Lung (tissue), 11 donors: ENCODE measurements at regions not wholly inside any gene's neighbourhood (a gene's known extent, or its start where the extent isn't known, plus 50 kb on each side); places are given as distances from the start of the nearest gene placed in this dataset.

Experiments used
- ATAC-seq: fragments of 200-7000 bp; cut with Tn5 transposase; one replicate; pipeline ENCODE4 v1.9.1; 2020; ENCODE audit warnings: moderate number of reproducible peaks; ENCODE audit not compliant: insufficient read depth, low FRiP score
- DNase-seq, 3 donors: peaks; one replicate each; pipeline ENCODE4 v3.0.0-alpha.2; 2013 to 2017
- H3K27ac ChIP-seq, 2 donors: one replicate each; pipeline ENCODE4 v1.5.1; 2013; ENCODE audit warnings: mild to moderate bottlenecking in 2 of 2, moderate library complexity in 2 of 2, control low read depth in 1 of 2, inconsistent platforms in 1 of 2, low read depth in 1 of 2, low read length in 1 of 2
- H3K27me3 ChIP-seq, 3 donors: one replicate each; pipeline ENCODE4 v1.5.1; 2013; ENCODE audit warnings: low read length in 2 of 3; ENCODE audit not compliant: control insufficient read depth in 3 of 3, insufficient read depth in 3 of 3
- H3K36me3 ChIP-seq, 4 donors: one replicate each; pipeline ENCODE4 v1.5.1; 2013; ENCODE audit warnings: low read length in 4 of 4, mild to moderate bottlenecking in 1 of 4, moderate library complexity in 1 of 4; ENCODE audit not compliant: control insufficient read depth in 4 of 4, insufficient read depth in 4 of 4
- H3K4me1 ChIP-seq, 5 donors: one replicate each; pipeline ENCODE4 v1.5.1; 2013; ENCODE audit warnings: low read length in 5 of 5, mild to moderate bottlenecking in 2 of 5, moderate library complexity in 1 of 5; ENCODE audit not compliant: control insufficient read depth in 5 of 5, insufficient read depth in 5 of 5
- H3K4me3 ChIP-seq: one replicate; pipeline ENCODE4 v1.5.1; 2013; ENCODE audit warnings: mild to moderate bottlenecking, control low read depth, moderate library complexity
- H3K9ac ChIP-seq, 2 donors: one replicate each; pipeline ENCODE4 v1.5.1; 2013; ENCODE audit warnings: low read length in 2 of 2, control low read depth in 1 of 2; ENCODE audit not compliant: insufficient read depth in 1 of 2
- H3K9me3 ChIP-seq, 4 donors: one replicate each; pipeline ENCODE4 v1.5.1; 2013; ENCODE audit warnings: low read length in 3 of 4, mild to moderate bottlenecking in 1 of 4, moderate library complexity in 1 of 4; ENCODE audit not compliant: control insufficient read depth in 4 of 4, insufficient read depth in 3 of 4
- WGBS, 2 donors: extraction: QIAGEN DNeasy Blood & Tissue Kit; methylation state at CpG; one replicate each; pipeline ENCODE4 v1.1.7; 2013; 5-methylcytosine and 5-hydroxymethylcytosine counted together
- TF ChIP-seq, protein P1 (sequence below): IDR thresholded peaks from 2 replicates; pipeline ENCODE4 v1.5.1; 2012; ENCODE audit warnings: mild to moderate bottlenecking; ENCODE audit errors: control extremely low read depth, extremely low read depth
- donor health status: control.
- donor health status: control.
- donor health status: Bipolar disorder and iron deficiency.
- donor health status: healthy.
- donor health status: DM: yes; HTN: yes; CAD: no.

DNA sequence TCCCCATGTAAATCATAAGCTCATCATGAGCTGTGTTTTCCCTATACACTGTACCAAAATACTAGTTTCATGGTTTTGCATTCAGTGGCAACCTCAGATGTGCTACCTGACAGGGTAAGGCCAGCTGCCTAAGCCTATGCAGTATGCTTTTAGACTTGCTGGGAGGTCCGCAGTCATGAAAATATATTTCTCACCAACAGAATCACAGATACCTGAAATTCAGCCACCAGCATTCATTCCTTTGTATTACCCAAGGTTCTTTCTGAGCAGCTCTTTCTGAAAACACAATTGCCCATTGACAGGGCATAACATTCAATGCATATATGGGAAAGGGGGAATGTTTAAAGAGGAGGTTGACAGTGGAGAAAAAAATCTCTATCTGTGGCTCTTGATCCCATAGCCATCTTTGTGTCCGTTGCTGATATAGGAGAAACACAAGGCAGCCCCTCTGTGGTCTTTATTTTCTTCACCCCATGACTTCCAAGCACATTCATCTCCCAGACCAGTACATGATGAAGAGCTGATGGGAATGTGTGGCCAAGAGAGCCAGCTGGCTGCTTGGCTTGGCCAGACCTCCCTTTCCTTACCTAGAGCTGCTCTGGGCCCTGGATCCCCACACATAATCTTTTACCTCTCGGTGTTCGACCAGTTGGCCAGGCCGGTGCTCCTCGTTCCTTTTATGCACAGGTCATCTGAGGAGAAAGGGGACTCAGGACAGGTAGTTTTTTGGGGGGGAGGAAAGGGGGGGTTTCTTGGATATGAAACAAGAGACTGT lies 162.9 kb downstream of the KCNA5 start:
- DNase-seq: peak in 1 of 3 donors; percentile 45
- no peak overlapping the region for H3K9ac ChIP-seq
- no peaks in the 10 kb centered on the region for H3K36me3 ChIP-seq
- no peak overlapping the region for H3K4me3 ChIP-seq
- H3K27me3 ChIP-seq: no peaks in the 10 kb centered on the region
- H3K9me3 ChIP-seq: no peaks in the 10 kb centered on the region
- TF ChIP-seq, protein P1, sequence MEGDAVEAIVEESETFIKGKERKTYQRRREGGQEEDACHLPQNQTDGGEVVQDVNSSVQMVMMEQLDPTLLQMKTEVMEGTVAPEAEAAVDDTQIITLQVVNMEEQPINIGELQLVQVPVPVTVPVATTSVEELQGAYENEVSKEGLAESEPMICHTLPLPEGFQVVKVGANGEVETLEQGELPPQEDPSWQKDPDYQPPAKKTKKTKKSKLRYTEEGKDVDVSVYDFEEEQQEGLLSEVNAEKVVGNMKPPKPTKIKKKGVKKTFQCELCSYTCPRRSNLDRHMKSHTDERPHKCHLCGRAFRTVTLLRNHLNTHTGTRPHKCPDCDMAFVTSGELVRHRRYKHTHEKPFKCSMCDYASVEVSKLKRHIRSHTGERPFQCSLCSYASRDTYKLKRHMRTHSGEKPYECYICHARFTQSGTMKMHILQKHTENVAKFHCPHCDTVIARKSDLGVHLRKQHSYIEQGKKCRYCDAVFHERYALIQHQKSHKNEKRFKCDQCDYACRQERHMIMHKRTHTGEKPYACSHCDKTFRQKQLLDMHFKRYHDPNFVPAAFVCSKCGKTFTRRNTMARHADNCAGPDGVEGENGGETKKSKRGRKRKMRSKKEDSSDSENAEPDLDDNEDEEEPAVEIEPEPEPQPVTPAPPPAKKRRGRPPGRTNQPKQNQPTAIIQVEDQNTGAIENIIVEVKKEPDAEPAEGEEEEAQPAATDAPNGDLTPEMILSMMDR: no peak
- no peak overlapping the region for H3K27ac ChIP-seq
- 82 to 96% methylated on average over 6 of the region's 6 CpGs for whole genome bisulfite sequencing, 2 donors
- ATAC-seq: no peak
- H3K4me1 ChIP-seq: peaks cover 0 to 2% (median 0%) of the 10 kb centered on the region in 5 donors

DNA sequence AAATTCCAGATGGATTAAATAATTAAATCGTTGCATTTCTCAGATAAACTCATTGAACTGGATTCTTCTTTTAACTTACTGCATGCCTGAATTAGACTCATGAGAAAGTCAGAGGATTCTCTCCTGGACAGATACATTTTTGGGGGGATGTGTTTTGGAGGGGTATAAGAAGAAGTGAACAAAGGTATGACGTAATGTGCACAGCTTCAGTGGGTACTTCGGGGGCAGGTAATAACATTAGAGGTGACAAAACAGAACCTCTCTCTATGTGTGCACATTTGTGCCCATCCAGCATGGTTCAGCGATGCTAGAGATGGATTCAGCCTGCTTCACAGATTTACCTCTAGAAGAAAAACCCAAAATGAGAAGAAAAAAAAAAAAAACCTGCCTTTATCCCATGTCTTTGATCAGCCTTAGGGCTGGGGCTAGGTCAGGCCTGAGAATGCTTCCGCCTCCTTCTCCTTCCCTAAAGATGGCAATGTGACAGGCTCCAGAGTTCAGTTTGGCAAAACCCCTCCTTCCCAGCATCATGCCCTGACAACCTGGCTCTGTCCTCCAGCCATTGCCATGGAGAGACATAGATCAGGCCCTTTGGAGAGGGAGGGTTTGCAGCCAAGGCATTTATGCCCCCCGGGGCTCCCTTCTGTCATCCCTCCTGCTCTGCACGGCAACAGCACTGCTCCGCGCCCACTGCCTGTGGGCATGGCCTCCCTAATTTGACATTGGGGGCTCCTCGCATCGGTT lies 166.7 kb downstream of the KCNA5 start:
- Histone ChIP-seq H3K4me3 (no peak overlapping the region), H3K9me3 (no peaks in the 10 kb centered on the region), H3K27ac (no peak overlapping the region), H3K27me3 (peaks cover 0 to 3% (median 0%) of the 10 kb centered on the region in 3 donors), H3K4me1 (no peaks in the 10 kb centered on the region), H3K36me3 (no peaks in the 10 kb centered on the region), H3K9ac (no peak overlapping the region)
- TF ChIP-seq, protein P1: no peak
- WGBS, 2 donors: 90% methylated on average over 11 of the region's 11 CpGs
- ATAC-seq (no peak), DNase-seq (no peak)

GRCh38 chr12:5210923-5211290 lies 167.2 kb downstream of the KCNA5 start:
- TF ChIP-seq, protein P1: no peak
- no peak overlapping the region for H3K9ac ChIP-seq
- H3K4me1 ChIP-seq: no peaks in the 10 kb centered on the region
- DNase-seq (no peak), ATAC-seq (no peak)
- no peak overlapping the region for H3K4me3 ChIP-seq
- peaks cover 0 to 3% (median 0%) of the 10 kb centered on the region in 3 donors for H3K27me3 ChIP-seq
- H3K36me3 ChIP-seq: no peaks in the 10 kb centered on the region
- H3K9me3 ChIP-seq: no peaks in the 10 kb centered on the region
- 87 to 89% methylated on average over 6 of the region's 6 CpGs for WGBS, 2 donors
- no peak overlapping the region for H3K27ac ChIP-seq
